ENCODE measurements at regions not wholly inside any gene's neighbourhood (a gene's known extent, or its start where the extent isn't known, plus 50 kb on each side); places are given as distances from the start of the nearest gene placed in this dataset.

DNA sequence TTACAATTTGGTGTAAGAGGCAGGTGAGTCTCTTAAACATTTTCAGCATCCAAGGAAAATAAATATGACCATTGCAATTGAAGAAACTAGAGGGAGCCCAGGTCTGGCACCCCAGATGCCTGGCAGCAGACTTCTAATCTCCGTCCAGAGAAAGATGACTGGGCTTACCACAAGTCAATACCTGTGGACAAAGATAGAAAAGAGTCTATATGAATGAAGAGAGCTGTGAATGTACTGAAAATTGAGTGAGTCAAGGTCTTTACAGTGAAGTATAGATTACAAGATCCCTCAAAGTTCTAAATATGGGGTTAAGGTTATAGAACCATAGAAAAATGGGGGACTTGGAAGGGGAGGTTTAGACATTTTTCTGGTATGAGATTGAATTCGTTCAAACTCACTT, 827.4 kb upstream of the NR2F2 start:
- TF ChIP-seq CTCF (IDR thresholded peaks at IDR 0.05) = no peak
- TF ChIP-seq ZFX (IDR thresholded peaks at IDR 0.05; ENCODE audit: borderline replicate concordance) = no peak

Data from 22Rv1 (cell line).